B cell (primary cell): ENCODE measurements at regions not wholly inside any gene's neighbourhood (a gene's known extent, or its start where the extent isn't known, plus 50 kb on each side); places are given as distances from the start of the nearest gene placed in this dataset.

Experiments used
- ATAC-seq: fragments of 200-7000 bp; cut with Tn5 transposase; one replicate; pipeline ENCODE4 v1.10.0; 2021; ENCODE audit warnings: low read depth, mild to moderate bottlenecking, moderate number of reproducible peaks, moderate library complexity
- CTCF ChIA-PET: fragments of 350-600 bp; sonication (Branson Sonifier 250); formaldehyde crosslinking; loops from one replicate; lab custom pipeline; 2021; ENCODE audit warnings: antibody characterized with exemption, inconsistent platforms; lab: Charles Lee
- POLR2A ChIA-PET: fragments of 350-600 bp; sonication (Branson Sonifier 250); formaldehyde crosslinking; loops from one replicate; lab custom pipeline; 2021; ENCODE audit warnings: antibody characterized with exemption; lab: Charles Lee
- DNase-seq: peaks from one replicate; pipeline ENCODE4 v3.0.0; 2013
- H2AFZ ChIP-seq: 2 replicates; pipeline ENCODE4 v1.6.1; 2012; ENCODE audit warnings: mild to moderate bottlenecking, low read depth, low read length; ENCODE audit not compliant: insufficient read depth, poor library complexity, severe bottlenecking
- H3K27ac ChIP-seq, 2 donors: 1 replicate in 1 of 2; 2 replicates in 1 of 2; pipeline ENCODE4 v1.5.1; 2012 to 2013; ENCODE audit warnings: low read length in 2 of 2, mild to moderate bottlenecking in 2 of 2, moderate library complexity in 1 of 2
- H3K27me3 ChIP-seq, 4 experiments: fragments of 200-600 bp in 1 of 4; sonication (generic) in 1 of 4; replicated peaks in 1 of 4; 1 replicate in 2 of 4; 2 replicates in 2 of 4; pipeline versions ENCODE4 v1.6.1 to v1.7.0; 2013 to 2016; ENCODE audit warnings: low read length in 3 of 4, mild to moderate bottlenecking in 2 of 4, mixed read lengths in 1 of 4, moderate library complexity in 1 of 4; ENCODE audit not compliant: insufficient read depth in 4 of 4, control insufficient read depth in 3 of 4; ENCODE audit errors: control extremely low read depth in 1 of 4
- H3K36me3 ChIP-seq, 2 experiments: replicated peaks in 1 of 2; 1 replicate in 1 of 2; 2 replicates in 1 of 2; pipeline versions ENCODE4 v1.6.1 to v1.7.1; 2013; ENCODE audit warnings: low read length in 1 of 2; ENCODE audit not compliant: insufficient read depth in 2 of 2, control insufficient read depth in 1 of 2; ENCODE audit errors: control extremely low read depth in 1 of 2, extremely low read depth in 1 of 2
- H3K4me1 ChIP-seq, 2 donors: fragments of 200-600 bp in 1 of 2; sonication (generic) in 1 of 2; 1 replicate in 1 of 2; 2 replicates in 1 of 2; pipeline versions ENCODE4 v1.5.1 to v1.6.1; 2013 to 2017; ENCODE audit warnings: low read length in 2 of 2; ENCODE audit not compliant: control insufficient read depth in 2 of 2, insufficient read depth in 2 of 2
- H3K4me2 ChIP-seq: replicated peaks from 2 replicates; pipeline ENCODE3; 2012; ENCODE audit warnings: mild to moderate bottlenecking, low read depth, low read length; ENCODE audit not compliant: poor library complexity, severe bottlenecking
- H3K4me3 ChIP-seq, 5 experiments: fragments of 200-600 bp in 1 of 5; sonication (generic) in 1 of 5; 1 replicate in 3 of 5; 2 replicates in 2 of 5; pipeline versions ENCODE4 v1.5.1 to v1.7.0; 2011 to 2016; ENCODE audit warnings: low read length in 4 of 5, mild to moderate bottlenecking in 4 of 5, low read depth in 2 of 5, control low read depth in 1 of 5, moderate library complexity in 1 of 5; ENCODE audit not compliant: insufficient read depth in 1 of 5; ENCODE audit errors: control extremely low read depth in 1 of 5, extremely low read depth in 1 of 5
- H3K79me2 ChIP-seq: fragments of 200-600 bp; sonication (generic); one replicate; pipeline ENCODE4 v1.6.0; 2016; ENCODE audit warnings: low read length; ENCODE audit not compliant: control insufficient read depth, insufficient read depth
- H3K9ac ChIP-seq: fragments of 200-600 bp; sonication (generic); 2 replicates; pipeline ENCODE4 v1.6.1; 2017; ENCODE audit warnings: mild to moderate bottlenecking, low read length, moderate library complexity
- H3K9me3 ChIP-seq, 3 donors: one replicate each; pipeline versions ENCODE4 v1.6.1 to v1.7.1; 2013; ENCODE audit warnings: low read length in 2 of 3; ENCODE audit not compliant: control insufficient read depth in 2 of 3, insufficient read depth in 1 of 3; ENCODE audit errors: control extremely low read depth in 1 of 3
- H4K20me1 ChIP-seq: 2 replicates; pipeline ENCODE4 v1.6.0; 2012; ENCODE audit warnings: mild to moderate bottlenecking, low read length; ENCODE audit not compliant: insufficient read depth, control insufficient read depth, poor library complexity, severe bottlenecking
- H3K27ac Mint-ChIP-seq: one replicate; pipeline ENCODE4 v1.8.0; 2021; ENCODE audit warnings: mixed read lengths
- H3K27me3 Mint-ChIP-seq: one replicate; pipeline ENCODE4 v1.8.0; 2021; ENCODE audit warnings: mixed read lengths
- H3K4me1 Mint-ChIP-seq: one replicate; pipeline ENCODE4 v1.8.0; 2021; ENCODE audit warnings: mixed read lengths
- H3K4me3 Mint-ChIP-seq: one replicate; pipeline ENCODE4 v1.8.0; 2021; ENCODE audit warnings: mixed read lengths
- H3K9me3 Mint-ChIP-seq: one replicate; pipeline ENCODE4 v1.8.0; 2022; ENCODE audit warnings: mixed read lengths; ENCODE audit not compliant: insufficient read depth
- EZH2 ChIP-seq: IDR thresholded peaks from 2 replicates; pipeline ENCODE4 v1.6.1; 2012; ENCODE audit warnings: borderline replicate concordance, low read depth, mild to moderate bottlenecking, moderate library complexity, low read length; ENCODE audit not compliant: insufficient read depth, poor library complexity, severe bottlenecking
- WGBS: methylation state at CpG from one replicate; pipeline ENCODE4 v1.1.5; 2013; ENCODE audit warnings: missing lambda C conversion rate; ENCODE audit not compliant: insufficient coverage; 5-methylcytosine and 5-hydroxymethylcytosine counted together
- intact Hi-C: fragments of 100-400 bp; cut with micrococcal nuclease; formaldehyde crosslinking; loops from one replicate; pipeline ENCODE4 v1.10.0; 2022
- TF ChIP-seq, protein P1 (sequence below): fragments of 200-600 bp; IDR thresholded peaks from one replicate; pipeline ENCODE4 v1.8.0; 2022; ENCODE audit warnings: antibody characterized with exemption, mild to moderate bottlenecking

DNA sequence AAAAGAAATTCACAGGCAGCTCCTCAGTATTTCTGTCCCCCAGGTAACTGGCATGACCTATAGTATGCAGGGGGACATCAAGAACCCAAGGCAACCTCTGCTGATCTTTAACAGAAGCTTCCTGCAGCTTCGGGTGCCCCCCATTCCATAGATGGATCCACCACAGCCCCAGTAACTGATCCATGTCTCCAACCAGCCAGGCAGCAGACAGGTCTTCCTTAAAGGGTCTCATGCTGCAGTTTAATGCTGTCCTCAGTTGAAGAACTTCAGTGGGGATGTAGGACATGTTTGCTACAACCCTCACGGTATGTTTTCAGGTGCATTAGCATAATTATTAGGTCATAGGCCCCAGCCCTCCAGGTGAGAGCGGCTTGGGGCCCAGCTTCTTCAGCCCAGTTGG, 90.9 kb upstream of the OLIG2 start:
- intact Hi-C loops = no loop called here
- Mint-ChIP-seq H3K27ac (no peak overlapping the region), H3K27me3 (peaks cover 4% of the 10 kb centered on the region), H3K4me3 (no peak overlapping the region), H3K4me1 (peaks cover 16% of the 10 kb centered on the region), H3K9me3 (no peaks in the 10 kb centered on the region)
- DNase-seq (no peak), ATAC-seq (no peak)
- ChIA-PET POLR2A (no interaction called here), CTCF (interaction anchor here (1.3 kb wide), 1 partner anchor 511 kb away, joined by 3 read pairs; no protein-coding TSS in a partner anchor)
- no peak overlapping the region for H3K9ac ChIP-seq
- no peaks in the 10 kb centered on the region for H3K79me2 ChIP-seq
- H3K36me3 ChIP-seq = no peaks in the 10 kb centered on the region
- 95% methylated on average over 2 of the region's 3 CpGs for WGBS
- no peak overlapping the region for H3K4me2 ChIP-seq
- no peak overlapping the region for H3K4me3 ChIP-seq
- no peaks in the 10 kb centered on the region for H4K20me1 ChIP-seq
- peaks cover 11 to 14% of the 10 kb centered on the region in 2 donors for H3K4me1 ChIP-seq
- H3K9me3 ChIP-seq = peaks cover 0 to 16% (median 0%) of the 10 kb centered on the region in 3 donors
- H2AFZ ChIP-seq = no peak overlapping the region
- no peak overlapping the region for H3K27ac ChIP-seq
- H3K27me3 ChIP-seq = no peaks in the 10 kb centered on the region
- TF ChIP-seq, protein P1, sequence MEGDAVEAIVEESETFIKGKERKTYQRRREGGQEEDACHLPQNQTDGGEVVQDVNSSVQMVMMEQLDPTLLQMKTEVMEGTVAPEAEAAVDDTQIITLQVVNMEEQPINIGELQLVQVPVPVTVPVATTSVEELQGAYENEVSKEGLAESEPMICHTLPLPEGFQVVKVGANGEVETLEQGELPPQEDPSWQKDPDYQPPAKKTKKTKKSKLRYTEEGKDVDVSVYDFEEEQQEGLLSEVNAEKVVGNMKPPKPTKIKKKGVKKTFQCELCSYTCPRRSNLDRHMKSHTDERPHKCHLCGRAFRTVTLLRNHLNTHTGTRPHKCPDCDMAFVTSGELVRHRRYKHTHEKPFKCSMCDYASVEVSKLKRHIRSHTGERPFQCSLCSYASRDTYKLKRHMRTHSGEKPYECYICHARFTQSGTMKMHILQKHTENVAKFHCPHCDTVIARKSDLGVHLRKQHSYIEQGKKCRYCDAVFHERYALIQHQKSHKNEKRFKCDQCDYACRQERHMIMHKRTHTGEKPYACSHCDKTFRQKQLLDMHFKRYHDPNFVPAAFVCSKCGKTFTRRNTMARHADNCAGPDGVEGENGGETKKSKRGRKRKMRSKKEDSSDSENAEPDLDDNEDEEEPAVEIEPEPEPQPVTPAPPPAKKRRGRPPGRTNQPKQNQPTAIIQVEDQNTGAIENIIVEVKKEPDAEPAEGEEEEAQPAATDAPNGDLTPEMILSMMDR = no peak
- no peak for TF ChIP-seq EZH2

DNA sequence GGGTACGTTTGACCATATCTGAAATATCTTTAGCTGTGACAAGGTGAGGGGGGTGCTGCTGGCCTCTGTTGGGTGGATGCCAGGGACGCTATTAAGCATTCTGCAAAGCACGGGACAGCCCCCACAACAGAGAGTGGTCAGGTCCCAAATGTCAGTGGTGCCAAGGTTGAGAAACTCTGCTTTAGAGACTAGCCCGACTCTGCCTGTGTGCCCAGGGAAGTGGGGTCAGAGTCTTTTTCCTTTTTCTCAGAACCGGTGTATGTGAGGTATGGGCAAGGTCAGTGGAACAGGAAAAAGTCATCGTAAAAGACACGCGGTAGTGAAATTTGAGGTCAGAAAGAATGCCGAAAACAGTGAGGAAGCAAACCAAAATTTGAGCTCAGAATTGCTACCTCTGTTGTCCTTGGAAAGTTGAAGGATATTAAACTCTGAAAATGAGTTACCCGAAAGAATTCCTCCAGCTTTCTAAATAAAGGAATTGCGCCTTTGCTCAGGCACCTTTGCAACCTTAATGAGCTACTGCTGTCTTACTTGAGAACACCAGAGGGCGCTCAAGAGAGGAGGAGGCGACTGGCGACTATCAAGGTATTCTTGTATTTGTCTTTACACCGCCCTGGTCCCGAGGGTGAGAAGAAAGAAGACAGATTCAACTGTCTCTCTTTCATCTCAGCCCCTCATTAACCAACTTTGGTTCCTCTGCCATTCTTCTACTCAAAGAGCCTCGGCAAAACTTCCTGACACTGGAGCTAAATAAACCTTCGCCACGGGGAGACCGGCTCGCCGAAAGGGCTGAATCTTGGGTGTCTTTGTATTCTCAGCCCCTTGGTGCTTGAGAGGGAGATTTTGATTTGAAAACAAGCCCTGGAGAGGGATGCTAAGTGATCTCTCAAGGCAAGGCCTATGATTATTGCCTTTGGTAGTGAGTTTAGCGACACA, 85.4 kb upstream of the OLIG2 start:
- H3K9me3 ChIP-seq = peaks cover 0 to 4% (median 0%) of the 10 kb centered on the region in 3 donors
- intact Hi-C loops = loop anchor here (1.0 kb wide), 1 partner anchor 257 kb away; no protein-coding TSS in a partner anchor
- no peak for TF ChIP-seq EZH2
- TF ChIP-seq, protein P1 = peak; percentile 85
- H4K20me1 ChIP-seq = no peaks in the 10 kb centered on the region
- Mint-ChIP-seq H3K9me3 (no peaks in the 10 kb centered on the region), H3K27me3 (peaks cover 24% of the 10 kb centered on the region), H3K27ac (no peak overlapping the region), H3K4me3 (no peak overlapping the region), H3K4me1 (no peaks in the 10 kb centered on the region)
- WGBS = 81% methylated on average over 14 of the region's 23 CpGs
- no peak overlapping the region for H3K27ac ChIP-seq
- no peak overlapping the region for H3K9ac ChIP-seq
- H3K79me2 ChIP-seq = no peaks in the 10 kb centered on the region
- H3K4me2 ChIP-seq = no peak overlapping the region
- H2AFZ ChIP-seq = peak overlapping the region; percentile 23
- no peaks in the 10 kb centered on the region for H3K4me1 ChIP-seq
- H3K36me3 ChIP-seq = no peaks in the 10 kb centered on the region
- ATAC-seq (no peak), DNase-seq (peak; percentile 63)
- H3K27me3 ChIP-seq = peaks cover 0 to 14% (median 2%) of the 10 kb centered on the region in 4 experiments
- CTCF ChIA-PET = interaction anchor here (0.6 to 3.3 kb wide), 24 partner anchors 9 to 669 kb away, joined by 3 to 51 read pairs (median 4); no protein-coding TSS in a partner anchor
- POLR2A ChIA-PET = interaction anchor here (0.6 kb wide), 1 partner anchor 355 kb away, joined by 4 read pairs; no protein-coding TSS in a partner anchor
- H3K4me3 ChIP-seq = no peak overlapping the region
